ENCODE measurements at regions not wholly inside any gene's neighbourhood (a gene's known extent, or its start where the extent isn't known, plus 50 kb on each side); places are given as distances from the start of the nearest gene placed in this dataset.

GRCh38 chr16:51540259-51540658 is 389.2 kb upstream of the SALL1 start:
- no peaks in the 10 kb centered on the region for H4K20me1 ChIP-seq (replicated peaks; ENCODE audit: insufficient read depth)
- Mint-ChIP-seq H3K27ac (no peak overlapping the region), H3K9me3 (no peaks in the 10 kb centered on the region), H3K36me3 (ENCODE audit: low read depth) (no peaks in the 10 kb centered on the region), H3K27me3 (ENCODE audit: insufficient read depth, low read depth, poor library complexity) (peaks cover 17% of the 10 kb centered on the region), H3K4me3 (no peak overlapping the region), H3K4me1 (peaks cover 57% of the 10 kb centered on the region)
- H3K27me3 ChIP-seq (ENCODE audit: insufficient read depth) = no peaks in the 10 kb centered on the region
- no peaks in the 10 kb centered on the region for H3K9me2 ChIP-seq (ENCODE audit: insufficient read depth)
- ATAC-seq (no peak), DNase-seq (ENCODE audit: low spot score) (no peak)
- H3K4me3 ChIP-seq = no peak overlapping the region
- H3K79me2 ChIP-seq (replicated peaks; ENCODE audit: insufficient read depth) = no peaks in the 10 kb centered on the region
- H3K4me2 ChIP-seq = no peak overlapping the region
- no peaks in the 10 kb centered on the region for H3F3A ChIP-seq (replicated peaks; ENCODE audit: low read depth)
- no peaks in the 10 kb centered on the region for H3K36me3 ChIP-seq (ENCODE audit: insufficient read depth)
- no peak overlapping the region for H3K27ac ChIP-seq (ENCODE audit: low read depth)
- H3K4me1 ChIP-seq (ENCODE audit: insufficient read depth) = peaks cover 50% of the 10 kb centered on the region
- TF ChIP-seq POLR2AphosphoS5 (IDR thresholded peaks at IDR 0.05; ENCODE audit: low read depth) = no peak
- no peak for TF ChIP-seq ETS1 (IDR thresholded peaks at IDR 0.05)
- TF ChIP-seq CREB1 (CRISPR knock-in tag; IDR thresholded peaks at IDR 0.05; ENCODE audit: low read depth) = no peak
- TF ChIP-seq CTCF (conservative IDR thresholded peaks at IDR 0.05; ENCODE audit: low read depth in 2 of 2) = no peak
- TF ChIP-seq ZNF331 (CRISPR knock-in tag; IDR thresholded peaks at IDR 0.05; ENCODE audit: low read depth) = no peak
- TF ChIP-seq JUNB (IDR thresholded peaks at IDR 0.05; ENCODE audit: unreplicated experiment) = no peak
- no peak for TF ChIP-seq EZH2 (IDR thresholded peaks at IDR 0.05; ENCODE audit: low read depth, unreplicated experiment)
- no peak for TF ChIP-seq EZH2phosphoT487 (IDR thresholded peaks at IDR 0.05; ENCODE audit: unreplicated experiment)
- no peak for TF ChIP-seq REST (IDR thresholded peaks at IDR 0.05; ENCODE audit: unreplicated experiment)
- no peak for TF ChIP-seq ZNF462 (CRISPR knock-in tag; IDR thresholded peaks at IDR 0.05)
- TF ChIP-seq NANOG (IDR thresholded peaks at IDR 0.05; ENCODE audit: borderline replicate concordance) = no peak
- no peak for TF ChIP-seq STAT1 (IDR thresholded peaks at IDR 0.05; ENCODE audit: unreplicated experiment)
- TF ChIP-seq ZNF114 (CRISPR knock-in tag; IDR thresholded peaks at IDR 0.05) = no peak
- no peak overlapping the region for H2AFZ ChIP-seq
